Lung (tissue), 11 donors: ENCODE measurements at regions not wholly inside any gene's neighbourhood (a gene's known extent, or its start where the extent isn't known, plus 50 kb on each side); places are given as distances from the start of the nearest gene placed in this dataset.
A peak's percentile ranks its signal among the peaks of the same experiment; 100 is the strongest.

Source experiments
- ATAC-seq: fragments of 200-7000 bp; cut with Tn5 transposase; one replicate; pipeline ENCODE4 v1.9.1; 2020; ENCODE audit warnings: moderate number of reproducible peaks; ENCODE audit not compliant: insufficient read depth, low FRiP score
- DNase-seq, 3 donors: peaks; one replicate each; pipeline ENCODE4 v3.0.0-alpha.2; 2013 to 2017
- H3K27ac ChIP-seq, 2 donors: one replicate each; pipeline ENCODE4 v1.5.1; 2013; ENCODE audit warnings: mild to moderate bottlenecking in 2 of 2, moderate library complexity in 2 of 2, control low read depth in 1 of 2, inconsistent platforms in 1 of 2, low read depth in 1 of 2, low read length in 1 of 2
- H3K27me3 ChIP-seq, 3 donors: one replicate each; pipeline ENCODE4 v1.5.1; 2013; ENCODE audit warnings: low read length in 2 of 3; ENCODE audit not compliant: control insufficient read depth in 3 of 3, insufficient read depth in 3 of 3
- H3K36me3 ChIP-seq, 4 donors: one replicate each; pipeline ENCODE4 v1.5.1; 2013; ENCODE audit warnings: low read length in 4 of 4, mild to moderate bottlenecking in 1 of 4, moderate library complexity in 1 of 4; ENCODE audit not compliant: control insufficient read depth in 4 of 4, insufficient read depth in 4 of 4
- H3K4me1 ChIP-seq, 5 donors: one replicate each; pipeline ENCODE4 v1.5.1; 2013; ENCODE audit warnings: low read length in 5 of 5, mild to moderate bottlenecking in 2 of 5, moderate library complexity in 1 of 5; ENCODE audit not compliant: control insufficient read depth in 5 of 5, insufficient read depth in 5 of 5
- H3K4me3 ChIP-seq: one replicate; pipeline ENCODE4 v1.5.1; 2013; ENCODE audit warnings: mild to moderate bottlenecking, control low read depth, moderate library complexity
- H3K9ac ChIP-seq, 2 donors: one replicate each; pipeline ENCODE4 v1.5.1; 2013; ENCODE audit warnings: low read length in 2 of 2, control low read depth in 1 of 2; ENCODE audit not compliant: insufficient read depth in 1 of 2
- H3K9me3 ChIP-seq, 4 donors: one replicate each; pipeline ENCODE4 v1.5.1; 2013; ENCODE audit warnings: low read length in 3 of 4, mild to moderate bottlenecking in 1 of 4, moderate library complexity in 1 of 4; ENCODE audit not compliant: control insufficient read depth in 4 of 4, insufficient read depth in 3 of 4
- CTCF ChIP-seq: IDR thresholded peaks from 2 replicates; pipeline ENCODE4 v1.5.1; 2012; ENCODE audit warnings: mild to moderate bottlenecking; ENCODE audit errors: control extremely low read depth, extremely low read depth
- WGBS, 2 donors: extraction: QIAGEN DNeasy Blood & Tissue Kit; methylation state at CpG; one replicate each; pipeline ENCODE4 v1.1.7; 2013; 5-methylcytosine and 5-hydroxymethylcytosine counted together
- donor health status: control.
- donor health status: control.
- donor health status: Bipolar disorder and iron deficiency.
- donor health status: healthy.
- donor health status: DM: yes; HTN: yes; CAD: no.

DNA sequence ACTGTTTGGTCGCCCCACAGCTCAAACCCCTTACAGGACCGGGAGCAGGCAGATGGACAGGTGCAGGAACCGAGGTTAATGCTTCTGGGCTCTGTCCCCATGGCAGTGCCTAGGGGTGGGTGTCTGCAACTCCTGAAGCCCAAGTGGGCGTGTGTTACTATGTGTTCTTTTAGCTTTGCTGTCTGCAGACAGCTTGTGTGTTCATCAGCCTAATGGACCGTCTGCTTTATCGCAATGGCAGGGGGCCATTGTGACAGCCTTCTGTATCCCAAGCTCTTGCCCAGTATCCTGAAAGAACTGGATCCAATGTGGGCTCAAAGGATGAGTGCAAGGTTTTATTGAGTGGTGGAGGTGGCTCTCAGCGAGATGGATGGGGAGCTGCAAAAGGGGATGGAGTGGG lies 266.7 kb downstream of the CSNK1G3 start:
- no peak overlapping the region for H3K27ac ChIP-seq
- no peaks in the 10 kb centered on the region for H3K9me3 ChIP-seq
- ATAC-seq (no peak), DNase-seq (no peak)
- H3K4me1 ChIP-seq = no peaks in the 10 kb centered on the region
- no peaks in the 10 kb centered on the region for H3K36me3 ChIP-seq
- H3K9ac ChIP-seq = no peak overlapping the region
- no peak for TF ChIP-seq CTCF
- H3K4me3 ChIP-seq = no peak overlapping the region
- H3K27me3 ChIP-seq = no peaks in the 10 kb centered on the region
- 85 to 95% methylated on average over 7 of the region's 7 CpGs for WGBS, 2 donors

GRCh38 chr5:123776761-123777160 lies 264.8 kb downstream of the CSNK1G3 start:
- Histone ChIP-seq H3K9me3 (peaks cover 2 to 8% (median 5%) of the 10 kb centered on the region in 4 donors), H3K27ac (no peak overlapping the region), H3K4me1 (no peaks in the 10 kb centered on the region), H3K4me3 (no peak overlapping the region), H3K27me3 (no peaks in the 10 kb centered on the region), H3K36me3 (no peaks in the 10 kb centered on the region), H3K9ac (no peak overlapping the region)
- DNase-seq = no peak
- no peak for TF ChIP-seq CTCF
- ATAC-seq = no peak

DNA sequence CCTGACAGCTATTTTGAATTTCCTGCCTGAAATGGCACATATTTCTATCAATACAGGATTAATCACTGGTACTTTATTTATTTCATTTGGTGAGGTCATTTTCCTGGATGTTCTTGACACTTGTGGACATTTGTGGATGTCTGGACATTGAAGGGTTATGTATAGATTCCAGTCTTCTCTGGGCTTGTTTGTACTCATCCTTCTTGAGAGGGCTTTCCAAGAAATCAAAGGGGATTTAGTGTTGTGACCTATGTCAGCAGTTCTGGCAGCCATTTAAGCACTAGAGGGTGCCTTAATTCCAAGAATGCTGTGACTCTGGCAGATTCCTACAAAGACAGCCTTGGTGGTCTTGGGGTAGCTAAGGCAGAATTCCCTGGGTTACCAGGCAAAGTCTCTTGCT lies 259.7 kb downstream of the CSNK1G3 start:
- Histone ChIP-seq H3K27ac (no peak overlapping the region), H3K36me3 (no peaks in the 10 kb centered on the region), H3K4me1 (no peaks in the 10 kb centered on the region), H3K9me3 (peaks cover 2 to 15% (median 9%) of the 10 kb centered on the region in 4 donors), H3K27me3 (no peaks in the 10 kb centered on the region), H3K4me3 (no peak overlapping the region), H3K9ac (no peak overlapping the region)
- no peak for TF ChIP-seq CTCF
- DNase-seq = no peak
- ATAC-seq = no peak

DNA sequence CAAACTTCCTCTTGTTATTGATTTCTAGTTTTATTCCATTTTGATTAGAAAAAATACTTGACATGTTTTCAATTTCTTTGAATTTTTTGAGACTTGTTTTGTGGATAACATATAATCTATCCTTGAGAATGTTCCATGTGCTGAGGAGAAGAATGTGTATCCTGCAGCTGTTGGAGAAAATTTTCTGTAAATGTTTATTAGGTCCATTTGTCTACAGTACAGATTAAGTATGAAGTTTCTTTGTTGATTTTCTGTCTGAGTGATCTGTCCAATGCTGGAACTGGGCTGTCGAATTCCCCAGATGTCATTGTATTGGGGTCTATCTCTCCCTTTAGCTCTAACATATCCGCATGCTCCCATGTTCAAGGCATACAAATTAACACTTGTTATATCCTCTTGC lies 251.2 kb downstream of the CSNK1G3 start:
- Histone ChIP-seq H3K4me1 (peaks cover 0 to 3% (median 0%) of the 10 kb centered on the region in 5 donors), H3K9me3 (no peaks in the 10 kb centered on the region), H3K9ac (no peak overlapping the region), H3K4me3 (no peak overlapping the region), H3K27ac (no peak overlapping the region), H3K36me3 (no peaks in the 10 kb centered on the region), H3K27me3 (no peaks in the 10 kb centered on the region)
- WGBS, 2 donors = 75 to 77% methylated on average over 2 of the region's 2 CpGs
- ATAC-seq = no peak
- DNase-seq = peak in 2 of 3 donors; percentile 52
- TF ChIP-seq CTCF = no peak
